ENCODE measurements at regions not wholly inside any gene's neighbourhood (a gene's known extent, or its start where the extent isn't known, plus 50 kb on each side); places are given as distances from the start of the nearest gene placed in this dataset.

- intact Hi-C loops (cut with DNase I; ENCODE audit: low total_unique reads), result no loop called here
- no peaks in the 10 kb centered on the region for H3K4me1 ChIP-seq
Measured at GRCh38 chr16:75983296-75983695, 257.0 kb upstream of the CPHXL start.

GRCh38 chr16:75983741-75984381 is 257.6 kb upstream of the CPHXL start:
- intact Hi-C loops (cut with DNase I; ENCODE audit: low total_unique reads), result no loop called here
- H3K4me3 ChIP-seq, result no peak overlapping the region
- no peaks in the 10 kb centered on the region for H3K9me3 ChIP-seq
- DNase-seq, result no peak
- no peaks in the 10 kb centered on the region for H3K36me3 ChIP-seq
- H3K27ac ChIP-seq, result no peak overlapping the region
- no peak for TF ChIP-seq CTCF (IDR thresholded peaks at IDR 0.05)
- H3K27me3 ChIP-seq, result no peaks in the 10 kb centered on the region
- H3K4me1 ChIP-seq, result no peaks in the 10 kb centered on the region

More at GRCh38 chr16:75983296-75983695, 257.0 kb upstream of the CPHXL start:
- H3K27ac ChIP-seq, result no peak overlapping the region
- no peak overlapping the region for H3K4me3 ChIP-seq
- H3K27me3 ChIP-seq, result no peaks in the 10 kb centered on the region
- TF ChIP-seq CTCF (IDR thresholded peaks at IDR 0.05), result no peak
- H3K9me3 ChIP-seq, result no peaks in the 10 kb centered on the region
- DNase-seq, result no peak
- H3K36me3 ChIP-seq, result no peaks in the 10 kb centered on the region

- no peaks in the 10 kb centered on the region for H3K9me3 ChIP-seq
- H3K27ac ChIP-seq, result no peak overlapping the region
- no peaks in the 10 kb centered on the region for H3K27me3 ChIP-seq
- no peaks in the 10 kb centered on the region for H3K36me3 ChIP-seq
- intact Hi-C loops (cut with DNase I; ENCODE audit: low total_unique reads), result no loop called here
- TF ChIP-seq CTCF (IDR thresholded peaks at IDR 0.05), result no peak
- no peak for DNase-seq
- H3K4me1 ChIP-seq, result no peaks in the 10 kb centered on the region
- H3K4me3 ChIP-seq, result no peak overlapping the region
Measured at GRCh38 chr16:75987323-75987722, 261.0 kb upstream of the CPHXL start.

GRCh38 chr16:75996491-75996890 is 270.2 kb upstream of the CPHXL start:
- no peak overlapping the region for H3K4me3 ChIP-seq
- no peaks in the 10 kb centered on the region for H3K27me3 ChIP-seq
- H3K27ac ChIP-seq, result no peak overlapping the region
- H3K36me3 ChIP-seq, result no peaks in the 10 kb centered on the region
- intact Hi-C loops (cut with DNase I; ENCODE audit: low total_unique reads), result no loop called here
- TF ChIP-seq CTCF (IDR thresholded peaks at IDR 0.05), result no peak
- H3K4me1 ChIP-seq, result no peaks in the 10 kb centered on the region
- no peaks in the 10 kb centered on the region for H3K9me3 ChIP-seq
- DNase-seq, result no peak

- Histone ChIP-seq H3K4me1 (no peaks in the 10 kb centered on the region), H3K27ac (no peak overlapping the region), H3K36me3 (no peaks in the 10 kb centered on the region), H3K9me3 (no peaks in the 10 kb centered on the region), H3K27me3 (no peaks in the 10 kb centered on the region), H3K4me3 (no peak overlapping the region)
- no peak for TF ChIP-seq CTCF (IDR thresholded peaks at IDR 0.05)
- intact Hi-C loops (cut with DNase I; ENCODE audit: low total_unique reads), result no loop called here
- no peak for DNase-seq
Measured at GRCh38 chr16:75997606-75998005, 271.3 kb upstream of the CPHXL start.

- intact Hi-C loops (cut with DNase I; ENCODE audit: low total_unique reads), result no loop called here
Measured at GRCh38 chr16:76007645-76008044, 269.6 kb upstream of the CNTNAP4 start.

More at GRCh38 chr16:76007645-76008044, 269.6 kb upstream of the CNTNAP4 start:
- no peaks in the 10 kb centered on the region for H3K27me3 ChIP-seq
- H3K27ac ChIP-seq, result no peak overlapping the region
- no peaks in the 10 kb centered on the region for H3K36me3 ChIP-seq
- no peak for DNase-seq
- no peaks in the 10 kb centered on the region for H3K9me3 ChIP-seq
- H3K4me3 ChIP-seq, result no peak overlapping the region
- no peaks in the 10 kb centered on the region for H3K4me1 ChIP-seq
- no peak for TF ChIP-seq CTCF (IDR thresholded peaks at IDR 0.05)

Data from tibial artery (tissue), 4 donors.